Fibroblast of villous mesenchyme (primary cell): ENCODE measurements at regions not wholly inside any gene's neighbourhood (a gene's known extent, or its start where the extent isn't known, plus 50 kb on each side); places are given as distances from the start of the nearest gene placed in this dataset.

Experiments
- DNase-seq: peaks from one replicate; pipeline ENCODE4 v3.0.0-alpha.2; 2010; ENCODE audit warnings: low read depth
- H3K4me3 ChIP-seq: 2 replicates; pipeline ENCODE4 v1.5.1; 2011; ENCODE audit warnings: low read depth, mild to moderate bottlenecking, low read length
- CTCF ChIP-seq: IDR thresholded peaks from 2 replicates; pipeline ENCODE4 v1.5.1; 2012; ENCODE audit warnings: low read depth, mild to moderate bottlenecking, low read length; ENCODE audit not compliant: insufficient read depth

DNA sequence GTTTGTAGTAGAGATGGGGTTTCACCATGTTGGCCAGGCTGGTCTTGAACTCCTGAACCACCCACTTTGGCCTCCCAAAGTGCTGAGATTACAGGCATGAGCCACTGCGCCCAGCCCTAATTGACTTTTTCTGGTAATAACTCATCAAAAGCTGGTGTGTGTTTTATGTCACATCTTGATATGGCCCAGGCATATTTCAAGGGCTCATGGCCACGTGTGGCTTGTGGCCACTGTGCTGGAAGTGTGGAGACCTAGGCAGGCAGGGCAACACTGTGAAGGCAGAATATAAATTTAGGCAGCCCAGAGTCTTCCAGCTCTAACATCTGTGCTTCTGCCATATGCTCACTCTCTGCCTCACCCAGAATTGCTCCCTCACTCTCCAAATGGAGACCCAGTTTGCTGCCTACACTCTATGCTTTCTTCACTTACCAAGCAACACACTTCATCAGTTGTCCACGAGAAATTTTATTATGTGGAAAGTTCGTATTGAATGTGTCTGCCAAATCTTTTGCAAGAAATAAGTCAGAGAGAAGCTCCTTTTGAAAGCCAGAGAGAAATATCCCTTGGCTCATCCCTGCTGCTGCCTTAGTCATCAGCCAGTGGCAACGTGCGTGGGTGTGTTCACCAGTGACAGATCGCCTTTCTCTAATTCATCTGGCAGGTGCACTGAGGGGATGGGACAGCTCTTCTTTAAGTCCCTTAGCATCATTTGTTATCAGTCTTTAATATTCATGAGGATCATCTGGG is 129.4 kb upstream of the CXCR4 start:
- TF ChIP-seq CTCF = no peak
- peak; percentile 13 for DNase-seq
- no peak overlapping the region for H3K4me3 ChIP-seq

GRCh38 chr2:136246086-136246669 is 128.2 kb upstream of the CXCR4 start:
- TF ChIP-seq CTCF = no peak
- DNase-seq = peak; percentile 39
- no peak overlapping the region for H3K4me3 ChIP-seq

GRCh38 chr2:136245211-136245610 is 127.3 kb upstream of the CXCR4 start:
- no peak for DNase-seq
- no peak for TF ChIP-seq CTCF

DNA sequence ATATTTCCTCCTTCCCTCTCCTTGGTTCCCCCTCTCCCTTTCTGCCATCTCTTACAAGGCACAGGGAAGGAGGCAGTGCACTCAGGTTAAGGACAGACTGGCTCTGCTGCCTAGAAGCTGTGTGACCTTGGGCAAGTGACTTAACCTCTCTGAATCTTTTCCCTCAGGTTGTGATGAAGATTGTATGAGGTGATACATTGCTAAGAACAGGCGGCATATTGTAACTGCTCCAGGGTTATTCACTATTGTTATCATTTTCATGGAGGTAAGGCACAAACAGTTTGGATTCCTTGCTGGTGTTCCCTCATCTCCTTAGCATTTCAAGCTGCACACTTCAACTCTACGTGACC is 126.6 kb upstream of the CXCR4 start:
- DNase-seq = no peak
- no peak for TF ChIP-seq CTCF
- H3K4me3 ChIP-seq = no peak overlapping the region

More at GRCh38 chr2:136245211-136245610, 127.3 kb upstream of the CXCR4 start:
- H3K4me3 ChIP-seq = no peak overlapping the region

DNA sequence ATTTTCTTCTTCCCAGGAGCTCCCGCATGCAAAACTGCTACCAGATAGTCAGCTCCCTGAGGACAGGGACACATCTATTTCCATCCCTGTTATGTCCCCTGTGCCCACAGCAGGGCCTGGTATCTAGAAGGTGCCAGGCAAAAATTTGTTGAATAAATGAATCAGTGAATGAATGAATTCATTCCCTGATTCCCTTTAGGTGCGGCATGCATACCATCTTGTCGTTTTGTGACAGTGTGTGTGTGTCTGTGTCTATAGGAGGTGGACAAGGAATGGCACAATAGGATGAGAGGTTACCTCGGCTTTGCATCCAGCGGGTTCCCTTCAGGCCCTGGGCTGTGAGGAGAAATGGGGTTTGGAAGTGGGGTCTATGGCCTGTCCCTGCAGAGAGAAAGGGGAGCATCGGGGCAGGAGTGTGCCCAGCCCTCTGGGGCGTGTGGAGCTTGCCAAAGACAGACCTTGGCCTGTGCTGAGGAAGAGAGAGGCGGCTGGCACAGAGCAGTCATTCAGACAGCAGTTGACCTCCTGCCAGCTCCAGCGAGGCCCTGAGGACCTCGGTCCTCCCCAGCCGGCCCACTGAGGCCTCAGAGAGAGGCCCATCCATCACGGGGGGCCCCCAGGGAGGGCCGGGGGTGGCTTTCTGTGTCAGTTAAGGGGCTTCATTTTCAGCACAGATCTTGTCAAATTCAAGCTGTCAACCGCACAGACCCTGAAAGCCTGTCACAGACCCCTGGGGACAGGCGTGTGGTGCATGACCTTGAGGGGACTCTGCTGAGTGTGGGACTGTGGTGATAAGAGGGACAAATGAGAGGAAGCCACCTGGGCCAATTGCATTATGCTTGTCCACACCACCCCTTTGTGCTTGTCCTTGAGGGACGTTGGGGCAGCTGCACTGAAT is 125.9 kb upstream of the CXCR4 start:
- no peak overlapping the region for H3K4me3 ChIP-seq
- TF ChIP-seq CTCF = no peak
- DNase-seq = no peak

- peak; percentile 17 for DNase-seq
- no peak overlapping the region for H3K4me3 ChIP-seq
- no peak for TF ChIP-seq CTCF
Measured at GRCh38 chr2:136242687-136243277, 124.8 kb upstream of the CXCR4 start.
